A549 (cell line): ENCODE measurements at regions not wholly inside any gene's neighbourhood (a gene's known extent, or its start where the extent isn't known, plus 50 kb on each side); places are given as distances from the start of the nearest gene placed in this dataset.

Experiments used
- ATAC-seq, 2 experiments: fragments of 200-7000 bp in 1 of 2; fragments of >200 bp in 1 of 2; cut with Nextera tagmentation in 1 of 2; cut with Tn5 transposase in 1 of 2; 3 replicates each; pipeline versions ENCODE4 v1.8.0 to v1.9.1; 2018 to 2020; ENCODE audit warnings: mild to moderate bottlenecking in 1 of 2, moderate library complexity in 1 of 2
- CTCF ChIA-PET: fragments of 300-600 bp; sonication (Branson Sonifier 250); formaldehyde crosslinking; extraction: SDS; loops from one replicate; lab custom pipeline; 2021; ENCODE audit warnings: antibody characterized with exemption, inconsistent platforms; lab: Yijun Ruan, JAX
- POLR2A ChIA-PET: fragments of 350-600 bp; formaldehyde crosslinking; extraction: SDS; loops from one replicate; lab custom pipeline; 2021; ENCODE audit warnings: antibody characterized with exemption, inconsistent platforms; lab: Yijun Ruan, JAX
- DNase-seq, 2 experiments: peaks; one replicate each; pipeline versions ENCODE4 v3.0.0 to v3.0.0-alpha.2; 2011 to 2016; ENCODE audit warnings: low read depth in 1 of 2, low spot score in 1 of 2
- FAIRE-seq: peaks from 2 replicates; lab custom pipeline; 2011; peaks lifted over from hg19 to GRCh38; lab: Jason Lieb, UNC
- H3K27ac ChIP-seq, 2 experiments: fragments of >200 bp; sonication (Bioruptor Twin); formaldehyde crosslinking; 3 replicates each; pipeline ENCODE4 v1.5.1; 2016 to 2017
- H3K4me1 ChIP-seq: fragments of >200 bp; sonication (Bioruptor Twin); formaldehyde crosslinking; 3 replicates; pipeline ENCODE4 v1.6.1; 2016
- H3K4me2 ChIP-seq: fragments of >200 bp; sonication (Bioruptor Twin); formaldehyde crosslinking; 3 replicates; pipeline ENCODE4 v1.6.1; 2016
- H3K4me3 ChIP-seq: fragments of >200 bp; sonication (Bioruptor Twin); formaldehyde crosslinking; 3 replicates; pipeline ENCODE4 v1.5.1; 2016
- H3K9me3 ChIP-seq: fragments of >200 bp; sonication (Bioruptor Twin); formaldehyde crosslinking; 3 replicates; pipeline ENCODE4 v1.6.1; 2016
- ATOH8 ChIP-seq: fragments of 250-450 bp; sonication (Bioruptor Pico); IDR thresholded peaks from 2 replicates; pipeline ENCODE4 v1.5.0; 2020; ENCODE audit warnings: low read depth, mild to moderate bottlenecking, moderate library complexity
- BCL3 ChIP-seq: fragments of >200 bp; sonication (Bioruptor Twin); formaldehyde crosslinking; IDR thresholded peaks from 3 replicates; pipeline ENCODE4 v1.6.1; 2016
- BHLHE40 ChIP-seq: IDR thresholded peaks from 2 replicates; pipeline ENCODE4 v1.6.1; 2012; ENCODE audit warnings: low read depth, low read length, inconsistent platforms
- CBX2 ChIP-seq: fragments of 200-600 bp; sonication (generic); IDR thresholded peaks from 2 replicates; pipeline ENCODE4 v1.6.1; 2016; ENCODE audit warnings: low read depth, mild to moderate bottlenecking, borderline replicate concordance
- CHD2 ChIP-seq: fragments of 150-350 bp; IDR thresholded peaks from 2 replicates; pipeline ENCODE4 v1.6.1; 2014; ENCODE audit warnings: low read length; ENCODE audit not compliant: partially characterized antibody
- EHMT2 ChIP-seq: fragments of 200-600 bp; sonication (generic); IDR thresholded peaks from 2 replicates; pipeline ENCODE4 v1.6.1; 2016; ENCODE audit warnings: antibody characterized with exemption, low read depth, mild to moderate bottlenecking, moderate library complexity
- FOSL2 ChIP-seq, 2 experiments: fragments of 450-650 bp in 1 of 2; fragments of >200 bp in 1 of 2; sonication (Bioruptor Twin) in 1 of 2; formaldehyde crosslinking; IDR thresholded peaks; 2 replicates each; pipeline versions ENCODE4 v1.5.0 to v1.6.1; 2016 to 2020; ENCODE audit warnings: mild to moderate bottlenecking in 1 of 2, moderate library complexity in 1 of 2
- FOXS1 ChIP-seq: fragments of 250-450 bp; sonication (Bioruptor Pico); IDR thresholded peaks from 2 replicates; pipeline ENCODE4 v1.5.0; 2020; ENCODE audit warnings: mild to moderate bottlenecking, moderate library complexity
- GATA3 ChIP-seq: IDR thresholded peaks from 2 replicates; pipeline ENCODE4 v1.6.1; 2012; ENCODE audit warnings: borderline replicate concordance
- HES2 ChIP-seq: fragments of >200 bp; sonication (Bioruptor Twin); formaldehyde crosslinking; IDR thresholded peaks from 2 replicates; pipeline ENCODE4 v1.6.1; 2016
- HEYL ChIP-seq: fragments of 250-450 bp; sonication (Bioruptor Pico); IDR thresholded peaks from 2 replicates; pipeline ENCODE4 v1.8.0; 2021; ENCODE audit warnings: mild to moderate bottlenecking, moderate library complexity
- HOXB5 ChIP-seq: fragments of 250-450 bp; sonication (Bioruptor Pico); IDR thresholded peaks from 2 replicates; pipeline ENCODE4 v1.5.0; 2020; ENCODE audit warnings: mild to moderate bottlenecking, moderate library complexity
- JUNB ChIP-seq: fragments of >200 bp; sonication (Bioruptor Twin); formaldehyde crosslinking; IDR thresholded peaks from 2 replicates; pipeline ENCODE4 v1.6.1; 2016
- KDM5A ChIP-seq: fragments of 200-600 bp; sonication (generic); IDR thresholded peaks from 2 replicates; pipeline ENCODE4 v1.6.1; 2016; ENCODE audit warnings: antibody characterized with exemption, mild to moderate bottlenecking
- MAZ ChIP-seq: fragments of 150-350 bp; IDR thresholded peaks from 2 replicates; pipeline ENCODE4 v1.6.1; 2014; ENCODE audit warnings: antibody characterized with exemption, low read depth, low read length, borderline replicate concordance
- RCOR1 ChIP-seq: fragments of 150-350 bp; IDR thresholded peaks from 2 replicates; pipeline ENCODE4 v1.6.1; 2014; ENCODE audit warnings: antibody characterized with exemption, low read length, low read depth
- RNF2 ChIP-seq: fragments of 200-600 bp; sonication (generic); IDR thresholded peaks from 2 replicates; pipeline ENCODE4 v1.6.1; 2016; ENCODE audit warnings: low read depth, mild to moderate bottlenecking, antibody characterized with exemption, moderate library complexity, borderline replicate concordance
- TFCP2L1 ChIP-seq: fragments of 250-450 bp; sonication (Bioruptor Pico); IDR thresholded peaks from 2 replicates; pipeline ENCODE4 v1.5.0; 2021; ENCODE audit warnings: mild to moderate bottlenecking
- ZNF302 ChIP-seq: fragments of 250-450 bp; sonication (Bioruptor Pico); IDR thresholded peaks from 2 replicates; pipeline ENCODE4 v1.9.0; 2021; ENCODE audit warnings: inconsistent platforms, mild to moderate bottlenecking, moderate library complexity
- ZSCAN20 ChIP-seq: fragments of 250-450 bp; sonication (Bioruptor Pico); IDR thresholded peaks from 2 replicates; pipeline ENCODE4 v1.8.0; 2022; ENCODE audit warnings: mild to moderate bottlenecking, moderate library complexity
- WGBS: methylation state at CpG from one replicate; pipeline ENCODE4 v1.1.6; 2017; ENCODE audit errors: missing lambda C conversion rate; 5-methylcytosine and 5-hydroxymethylcytosine counted together
- TF ChIP-seq, protein P1 (sequence below): fragments of 200-600 bp; sonication (generic); IDR thresholded peaks from 2 replicates; pipeline ENCODE4 v1.6.1; 2016; ENCODE audit warnings: antibody characterized with exemption, mild to moderate bottlenecking, moderate library complexity

GRCh38 chr1:182263706-182264105, 127.9 kb downstream of the GLUL start:
- TF ChIP-seq JUNB (no peak), TFCP2L1 (CRISPR knock-in tag) (no peak)
- no peaks in the 10 kb centered on the region for H3K9me3 ChIP-seq
- 0% methylated on average over 1 of the region's 1 CpG for WGBS
- ChIA-PET CTCF (no interaction called here), POLR2A (no interaction called here)
- DNase-seq (no peak), FAIRE-seq (no peak), ATAC-seq (no peak)
- no peak overlapping the region for H3K27ac ChIP-seq
- no peaks in the 10 kb centered on the region for H3K4me1 ChIP-seq
- H3K4me2 ChIP-seq: no peak overlapping the region
- no peak overlapping the region for H3K4me3 ChIP-seq

- no peak for ATAC-seq
- CTCF ChIA-PET: no interaction called here
- no peak for DNase-seq
- no peaks in the 10 kb centered on the region for H3K4me1 ChIP-seq
- no peak overlapping the region for H3K4me3 ChIP-seq
- no peak overlapping the region for H3K4me2 ChIP-seq
- TF ChIP-seq HEYL (CRISPR knock-in tag) (no peak), RCOR1 (no peak), EHMT2 (no peak), BHLHE40 (no peak), KDM5A (no peak), FOXS1 (CRISPR knock-in tag) (no peak)
- WGBS: 42% methylated on average over 1 of the region's 1 CpG
- POLR2A ChIA-PET: no interaction called here
- no peak for FAIRE-seq
- no peaks in the 10 kb centered on the region for H3K9me3 ChIP-seq
- no peak overlapping the region for H3K27ac ChIP-seq
These were observed 129.2 kb downstream of the GLUL start for GRCh38 chr1:182262425-182262824.

DNA sequence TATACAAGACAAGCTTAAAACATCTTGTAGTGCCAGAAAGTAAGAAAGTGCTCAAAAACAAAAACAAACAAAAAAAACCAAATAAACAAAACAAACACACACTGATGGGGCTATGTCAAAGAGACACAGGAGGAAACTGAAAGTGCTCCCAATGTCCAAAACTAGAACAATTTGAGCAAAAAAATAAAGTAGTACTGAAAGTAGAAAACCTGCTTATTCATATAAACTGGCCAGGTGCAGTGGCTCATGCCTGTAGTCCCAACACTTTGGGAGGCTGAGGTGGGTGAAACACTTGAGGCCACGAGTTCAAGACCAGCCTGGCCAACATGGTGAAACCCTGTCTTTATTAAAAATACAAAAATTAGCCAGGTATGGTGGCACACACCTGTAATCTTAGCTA, 129.9 kb downstream of the GLUL start:
- Histone ChIP-seq H3K4me3 (no peak overlapping the region), H3K4me1 (no peaks in the 10 kb centered on the region), H3K4me2 (no peak overlapping the region), H3K9me3 (no peaks in the 10 kb centered on the region), H3K27ac (no peak overlapping the region)
- POLR2A ChIA-PET: no interaction called here
- no peak for TF ChIP-seq MAZ
- no peak for TF ChIP-seq ZSCAN20 (CRISPR knock-in tag)
- no peak for TF ChIP-seq HOXB5 (CRISPR knock-in tag)
- TF ChIP-seq HES2: no peak
- no peak for TF ChIP-seq CHD2
- TF ChIP-seq FOSL2 (IDR thresholded peaks at IDR 0.05): no peak
- TF ChIP-seq FOSL2 (CRISPR knock-in tag; IDR thresholded peaks at IDR 0.05): no peak
- no peak for TF ChIP-seq ZNF302 (CRISPR knock-in tag)
- TF ChIP-seq RNF2: no peak
- TF ChIP-seq, protein P1, sequence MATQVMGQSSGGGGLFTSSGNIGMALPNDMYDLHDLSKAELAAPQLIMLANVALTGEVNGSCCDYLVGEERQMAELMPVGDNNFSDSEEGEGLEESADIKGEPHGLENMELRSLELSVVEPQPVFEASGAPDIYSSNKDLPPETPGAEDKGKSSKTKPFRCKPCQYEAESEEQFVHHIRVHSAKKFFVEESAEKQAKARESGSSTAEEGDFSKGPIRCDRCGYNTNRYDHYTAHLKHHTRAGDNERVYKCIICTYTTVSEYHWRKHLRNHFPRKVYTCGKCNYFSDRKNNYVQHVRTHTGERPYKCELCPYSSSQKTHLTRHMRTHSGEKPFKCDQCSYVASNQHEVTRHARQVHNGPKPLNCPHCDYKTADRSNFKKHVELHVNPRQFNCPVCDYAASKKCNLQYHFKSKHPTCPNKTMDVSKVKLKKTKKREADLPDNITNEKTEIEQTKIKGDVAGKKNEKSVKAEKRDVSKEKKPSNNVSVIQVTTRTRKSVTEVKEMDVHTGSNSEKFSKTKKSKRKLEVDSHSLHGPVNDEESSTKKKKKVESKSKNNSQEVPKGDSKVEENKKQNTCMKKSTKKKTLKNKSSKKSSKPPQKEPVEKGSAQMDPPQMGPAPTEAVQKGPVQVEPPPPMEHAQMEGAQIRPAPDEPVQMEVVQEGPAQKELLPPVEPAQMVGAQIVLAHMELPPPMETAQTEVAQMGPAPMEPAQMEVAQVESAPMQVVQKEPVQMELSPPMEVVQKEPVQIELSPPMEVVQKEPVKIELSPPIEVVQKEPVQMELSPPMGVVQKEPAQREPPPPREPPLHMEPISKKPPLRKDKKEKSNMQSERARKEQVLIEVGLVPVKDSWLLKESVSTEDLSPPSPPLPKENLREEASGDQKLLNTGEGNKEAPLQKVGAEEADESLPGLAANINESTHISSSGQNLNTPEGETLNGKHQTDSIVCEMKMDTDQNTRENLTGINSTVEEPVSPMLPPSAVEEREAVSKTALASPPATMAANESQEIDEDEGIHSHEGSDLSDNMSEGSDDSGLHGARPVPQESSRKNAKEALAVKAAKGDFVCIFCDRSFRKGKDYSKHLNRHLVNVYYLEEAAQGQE: no peak
- no peak for TF ChIP-seq JUNB
- no peak for TF ChIP-seq GATA3
- no peak for TF ChIP-seq KDM5A
- no peak for TF ChIP-seq BCL3
- TF ChIP-seq CBX2: no peak
- no peak for TF ChIP-seq ATOH8
- 0% methylated on average over 1 of the region's 1 CpG for WGBS
- DNase-seq (no peak), FAIRE-seq (no peak), ATAC-seq (no peak)
- CTCF ChIA-PET: no interaction called here
